Ovary (tissue), 3 donors: ENCODE measurements at regions not wholly inside any gene's neighbourhood (a gene's known extent, or its start where the extent isn't known, plus 50 kb on each side); places are given as distances from the start of the nearest gene placed in this dataset.

Experiments used
- CTCF ChIP-seq, 3 donors: fragments of 450-650 bp in 2 of 3; fragments of 200-600 bp in 1 of 3; IDR thresholded peaks; one replicate each; pipeline versions ENCODE4 v1.5.1 to v1.8.0; 2016 to 2022; ENCODE audit warnings: antibody characterized with exemption in 3 of 3, mild to moderate bottlenecking in 1 of 3
- POLR2A ChIP-seq: fragments of 450-650 bp; IDR thresholded peaks from one replicate; pipeline ENCODE4 v1.6.1; 2017; ENCODE audit warnings: antibody characterized with exemption, mild to moderate bottlenecking, moderate library complexity
- donor health status: DM: no; HTN: no; CAD: no.

- no peak for TF ChIP-seq CTCF (IDR thresholded peaks at IDR 0.05)
- TF ChIP-seq POLR2A = no peak
Measured at GRCh38 chr7:131943211-131943610, 386.8 kb upstream of the PODXL start.
